Upper lobe of left lung (tissue), 4 donors: ENCODE measurements at regions not wholly inside any gene's neighbourhood (a gene's known extent, or its start where the extent isn't known, plus 50 kb on each side); places are given as distances from the start of the nearest gene placed in this dataset.

ENCODE experiments used
- EP300 ChIP-seq, 4 donors: sonication (generic); formaldehyde crosslinking; IDR thresholded peaks; one replicate each; pipeline ENCODE4 v1.5.1; 2017; ENCODE audit warnings: antibody characterized with exemption in 4 of 4, control low read depth in 2 of 4
- POLR2A ChIP-seq, 4 donors: fragments of 450-650 bp; IDR thresholded peaks; one replicate each; pipeline ENCODE4 v1.5.1; 2016 to 2017; ENCODE audit warnings: antibody characterized with exemption in 4 of 4, mild to moderate bottlenecking in 2 of 4
- TF ChIP-seq, protein P1 (sequence below), 6 experiments: fragments of 450-650 bp in 4 of 6; fragments of 200-600 bp in 2 of 6; sonication (generic) in 2 of 6; IDR thresholded peaks; one replicate each; pipeline ENCODE4 v1.5.1; 2016 to 2019; ENCODE audit warnings: antibody characterized with exemption in 6 of 6

DNA sequence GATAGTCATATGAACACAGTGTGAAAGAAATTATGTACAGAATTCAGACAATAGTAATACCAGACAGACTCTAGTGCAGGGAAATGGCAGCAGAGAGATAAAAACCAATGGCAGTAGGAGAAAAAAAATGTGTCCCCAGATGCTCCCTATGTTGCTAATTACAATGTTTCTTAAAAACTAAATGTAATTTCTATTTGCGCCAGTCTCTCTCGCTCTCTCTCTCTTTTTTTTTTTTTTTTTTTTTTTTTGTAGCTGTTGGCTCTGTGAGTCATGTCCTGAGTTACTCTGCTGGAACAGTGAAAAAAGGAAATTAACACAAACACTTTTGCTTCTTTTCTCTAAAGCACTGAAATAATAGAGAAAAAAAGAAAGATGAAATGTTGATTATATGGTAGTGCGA lies 871.9 kb downstream of the GBE1 start:
- TF ChIP-seq POLR2A (IDR thresholded peaks at IDR 0.05) (no peak), EP300 (IDR thresholded peaks at IDR 0.05) (no peak)
- TF ChIP-seq, protein P1, sequence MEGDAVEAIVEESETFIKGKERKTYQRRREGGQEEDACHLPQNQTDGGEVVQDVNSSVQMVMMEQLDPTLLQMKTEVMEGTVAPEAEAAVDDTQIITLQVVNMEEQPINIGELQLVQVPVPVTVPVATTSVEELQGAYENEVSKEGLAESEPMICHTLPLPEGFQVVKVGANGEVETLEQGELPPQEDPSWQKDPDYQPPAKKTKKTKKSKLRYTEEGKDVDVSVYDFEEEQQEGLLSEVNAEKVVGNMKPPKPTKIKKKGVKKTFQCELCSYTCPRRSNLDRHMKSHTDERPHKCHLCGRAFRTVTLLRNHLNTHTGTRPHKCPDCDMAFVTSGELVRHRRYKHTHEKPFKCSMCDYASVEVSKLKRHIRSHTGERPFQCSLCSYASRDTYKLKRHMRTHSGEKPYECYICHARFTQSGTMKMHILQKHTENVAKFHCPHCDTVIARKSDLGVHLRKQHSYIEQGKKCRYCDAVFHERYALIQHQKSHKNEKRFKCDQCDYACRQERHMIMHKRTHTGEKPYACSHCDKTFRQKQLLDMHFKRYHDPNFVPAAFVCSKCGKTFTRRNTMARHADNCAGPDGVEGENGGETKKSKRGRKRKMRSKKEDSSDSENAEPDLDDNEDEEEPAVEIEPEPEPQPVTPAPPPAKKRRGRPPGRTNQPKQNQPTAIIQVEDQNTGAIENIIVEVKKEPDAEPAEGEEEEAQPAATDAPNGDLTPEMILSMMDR (IDR thresholded peaks at IDR 0.05): no peak
